IMR-90 (cell line): ENCODE measurements at regions not wholly inside any gene's neighbourhood (a gene's known extent, or its start where the extent isn't known, plus 50 kb on each side); places are given as distances from the start of the nearest gene placed in this dataset.

Source experiments
- ATAC-seq: fragments of 200-7000 bp; cut with Tn5 transposase; 2 replicates; pipeline ENCODE4 v1.9.1; 2020; ENCODE audit warnings: low read depth, mild to moderate bottlenecking, moderate library complexity
- BruUV-seq: library from RNA; stranded (reverse); fragments of 400-500 nt; replicated peaks from 2 replicates; lab custom pipeline; 2021; lab: Mats Ljungman, UMichigan
- CTCF ChIA-PET: fragments of 300-600 bp; formaldehyde crosslinking; extraction: SDS; loops from one replicate; lab custom pipeline; 2021; ENCODE audit warnings: antibody characterized with exemption; lab: Yijun Ruan, JAX
- POLR2A ChIA-PET: fragments of 300-600 bp; sonication (Branson Sonifier 250); formaldehyde crosslinking; loops from one replicate; lab custom pipeline; 2022; ENCODE audit warnings: antibody characterized with exemption; ENCODE audit not compliant: unreplicated experiment; lab: Charles Lee
- DNase-seq: peaks from one replicate; pipeline ENCODE4 v3.0.0; 2013
- H2AFZ ChIP-seq: replicated peaks from 2 replicates; pipeline ENCODE3; 2013; ENCODE audit warnings: low read length, mild to moderate bottlenecking; ENCODE audit not compliant: poor library complexity
- H2AK5ac ChIP-seq: 2 replicates; pipeline ENCODE4 v1.6.1; 2013; ENCODE audit warnings: low read depth, low read length, inconsistent platforms
- H2AK9ac ChIP-seq: replicated peaks from 2 replicates; pipeline ENCODE3; 2013; ENCODE audit warnings: mild to moderate bottlenecking, low read depth, low read length, moderate library complexity; ENCODE audit not compliant: poor library complexity
- H2BK120ac ChIP-seq: 2 replicates; pipeline ENCODE4 v1.6.1; 2013; ENCODE audit warnings: low read depth, low read length, inconsistent platforms
- H2BK15ac ChIP-seq: 3 replicates; pipeline ENCODE4 v1.6.1; 2013; ENCODE audit warnings: low read depth, low read length, inconsistent platforms
- H2BK20ac ChIP-seq: 2 replicates; pipeline ENCODE4 v1.6.1; 2013; ENCODE audit warnings: low read depth, mild to moderate bottlenecking, inconsistent platforms, low read length, moderate library complexity
- H2BK5ac ChIP-seq: 2 replicates; pipeline ENCODE4 v1.6.1; 2013; ENCODE audit warnings: mild to moderate bottlenecking, low read depth, low read length, inconsistent platforms; ENCODE audit not compliant: poor library complexity, severe bottlenecking
- H3K14ac ChIP-seq: replicated peaks from 2 replicates; pipeline ENCODE4 v1.6.1; 2013; ENCODE audit warnings: low read depth, low read length, inconsistent platforms
- H3K18ac ChIP-seq: 2 replicates; pipeline ENCODE4 v1.6.1; 2013; ENCODE audit warnings: low read depth, low read length, control low read depth
- H3K23ac ChIP-seq: 2 replicates; pipeline ENCODE4 v1.6.1; 2013; ENCODE audit warnings: low read depth, low read length, inconsistent platforms
- H3K27ac ChIP-seq: 2 replicates; pipeline ENCODE4 v1.5.1; 2013; ENCODE audit warnings: mild to moderate bottlenecking, control low read depth, low read length; ENCODE audit not compliant: insufficient read depth
- H3K27me3 ChIP-seq: 2 replicates; pipeline ENCODE4 v1.6.1; 2013; ENCODE audit warnings: low read length; ENCODE audit not compliant: control insufficient read depth, insufficient read depth
- H3K36me3 ChIP-seq: 2 replicates; pipeline ENCODE4 v1.6.1; 2013; ENCODE audit warnings: low read length, mixed read lengths; ENCODE audit not compliant: control insufficient read depth, insufficient read depth
- H3K4ac ChIP-seq: 2 replicates; pipeline ENCODE4 v1.6.1; 2013; ENCODE audit warnings: low read depth, low read length, inconsistent platforms
- H3K4me1 ChIP-seq: 2 replicates; pipeline ENCODE4 v1.6.1; 2013; ENCODE audit warnings: low read length, mixed read lengths; ENCODE audit not compliant: control insufficient read depth, insufficient read depth
- H3K4me2 ChIP-seq: 2 replicates; pipeline ENCODE4 v1.6.1; 2013; ENCODE audit warnings: low read depth, mild to moderate bottlenecking, control low read depth, low read length, moderate library complexity
- H3K4me3 ChIP-seq: 2 replicates; pipeline ENCODE4 v1.5.1; 2013; ENCODE audit warnings: low read depth, mild to moderate bottlenecking, control low read depth, low read length, moderate library complexity; ENCODE audit not compliant: insufficient read depth
- H3K56ac ChIP-seq: 2 replicates; pipeline ENCODE4 v1.6.1; 2013; ENCODE audit warnings: low read length, inconsistent platforms; ENCODE audit not compliant: insufficient read depth; ENCODE audit errors: extremely low read depth
- H3K79me1 ChIP-seq, 2 experiments: 2 replicates each; pipeline ENCODE4 v1.6.1; 2013; ENCODE audit warnings: low read length in 2 of 2, inconsistent platforms in 1 of 2, low read depth in 1 of 2
- H3K9ac ChIP-seq: 2 replicates; pipeline ENCODE4 v1.6.1; 2013; ENCODE audit warnings: low read depth, low read length, control low read depth
- H3K9me1 ChIP-seq: 2 replicates; pipeline ENCODE4 v1.6.1; 2013; ENCODE audit warnings: low read length, inconsistent platforms; ENCODE audit not compliant: insufficient read depth
- H3K9me3 ChIP-seq: 2 replicates; pipeline ENCODE4 v1.6.1; 2013; ENCODE audit warnings: low read length; ENCODE audit not compliant: control insufficient read depth, insufficient read depth
- H4K20me1 ChIP-seq: 2 replicates; pipeline ENCODE4 v1.6.1; 2013; ENCODE audit warnings: low read length, inconsistent platforms; ENCODE audit not compliant: insufficient read depth
- H4K5ac ChIP-seq: 2 replicates; pipeline ENCODE4 v1.6.1; 2013; ENCODE audit warnings: mild to moderate bottlenecking, low read depth, low read length, control low read depth
- H4K8ac ChIP-seq, 2 experiments: 2 replicates each; pipeline ENCODE4 v1.6.1; 2013; ENCODE audit warnings: low read depth in 2 of 2, low read length in 2 of 2, control low read depth in 1 of 2, inconsistent platforms in 1 of 2
- H4K91ac ChIP-seq: 2 replicates; pipeline ENCODE4 v1.6.1; 2013; ENCODE audit warnings: low read depth, low read length, inconsistent platforms; ENCODE audit not compliant: insufficient read depth
- BHLHE40 ChIP-seq: fragments of 150-350 bp; IDR thresholded peaks from 2 replicates; pipeline ENCODE4 v1.6.1; 2016; ENCODE audit warnings: mild to moderate bottlenecking, low read depth, low read length
- CEBPB ChIP-seq: IDR thresholded peaks from 2 replicates; pipeline ENCODE4 v1.6.1; 2012; ENCODE audit warnings: low read depth, low read length, improper control_type of control experiment
- CHD1 ChIP-seq: IDR thresholded peaks from 2 replicates; pipeline ENCODE4 v1.6.1; 2012; ENCODE audit warnings: low read depth, low read length, improper control_type of control experiment
- CTCF ChIP-seq: conservative IDR thresholded peaks from 2 replicates; pipeline ENCODE4 v1.5.1; 2012; ENCODE audit warnings: mild to moderate bottlenecking, low read depth, low read length, improper control_type of control experiment
- FOS ChIP-seq: fragments of 150-350 bp; IDR thresholded peaks from 2 replicates; pipeline ENCODE4 v1.6.1; 2016; ENCODE audit warnings: low read depth, low read length
- MAFK ChIP-seq: IDR thresholded peaks from 2 replicates; pipeline ENCODE4 v1.6.1; 2012; ENCODE audit warnings: low read depth, low read length, improper control_type of control experiment
- MAZ ChIP-seq: IDR thresholded peaks from 2 replicates; pipeline ENCODE4 v1.6.1; 2012; ENCODE audit warnings: low read depth, mild to moderate bottlenecking, low read length, improper control_type of control experiment, moderate library complexity, borderline replicate concordance
- NFE2L2 ChIP-seq: fragments of 150-350 bp; IDR thresholded peaks from 2 replicates; pipeline ENCODE4 v1.6.1; 2016; ENCODE audit warnings: low read depth, mild to moderate bottlenecking, low read length
- RAD21 ChIP-seq: IDR thresholded peaks from 2 replicates; pipeline ENCODE4 v1.6.1; 2012; ENCODE audit warnings: low read length, improper control_type of control experiment
- RCOR1 ChIP-seq: IDR thresholded peaks from 2 replicates; pipeline ENCODE4 v1.6.1; 2012; ENCODE audit warnings: mild to moderate bottlenecking, low read length, improper control_type of control experiment; ENCODE audit not compliant: insufficient replicate concordance
- RFX5 ChIP-seq: IDR thresholded peaks from 2 replicates; pipeline ENCODE4 v1.8.0; 2012; ENCODE audit warnings: low read depth, mild to moderate bottlenecking, low read length, moderate library complexity
- SMC3 ChIP-seq: fragments of 150-350 bp; IDR thresholded peaks from 2 replicates; pipeline ENCODE4 v1.6.1; 2016; ENCODE audit warnings: low read depth, mild to moderate bottlenecking, antibody characterized with exemption, low read length, moderate library complexity
- USF2 ChIP-seq: fragments of 150-350 bp; IDR thresholded peaks from 2 replicates; pipeline ENCODE4 v1.6.1; 2017; ENCODE audit warnings: mild to moderate bottlenecking, antibody characterized with exemption, low read length, low read depth
- WGBS, 2 experiments: methylation state at CpG; one replicate each; pipeline versions ENCODE4 v1.1.5 to v1.1.7; 2013; ENCODE audit warnings: missing lambda C conversion rate in 2 of 2; ENCODE audit not compliant: insufficient read length in 1 of 2; ENCODE audit errors: extremely low coverage in 2 of 2; 5-methylcytosine and 5-hydroxymethylcytosine counted together
- dilution Hi-C: fragments of 300-500 bp; cut with HindIII; formaldehyde crosslinking; loops from one replicate; pipeline ENCODE4 v1.14.3; 2018; ENCODE audit warnings: low sequenced_read_pairs; ENCODE audit not compliant: unreplicated experiment
- in situ Hi-C: fragments of 300-500 bp; cut with MboI; formaldehyde crosslinking; loops from 3 replicates; pipeline ENCODE4 v1.14.3; 2019; ENCODE audit warnings: low sequenced_read_pairs, inconsistent platforms, mixed read lengths
- intact Hi-C: fragments of 100-400 bp; cut with micrococcal nuclease; formaldehyde crosslinking; loops from 2 replicates; pipeline ENCODE4 v1.10.0; 2022
- TF ChIP-seq, protein P1 (sequence below): fragments of 150-350 bp; IDR thresholded peaks from 2 replicates; pipeline ENCODE4 v1.6.1; 2016; ENCODE audit warnings: low read depth, mild to moderate bottlenecking, low read length, moderate library complexity, borderline replicate concordance

- H3K14ac ChIP-seq = no peak overlapping the region
- peak overlapping the region; percentile 63 for H2AFZ ChIP-seq
- in situ Hi-C loops (no loop called here), dilution Hi-C loops (no loop called here), intact Hi-C loops (no loop called here)
- no peaks in the 10 kb centered on the region for H3K4me1 ChIP-seq
- no peak overlapping the region for H2BK15ac ChIP-seq
- ATAC-seq (no peak), DNase-seq (no peak)
- no peaks in the 10 kb centered on the region for H3K36me3 ChIP-seq
- no TSS peak for BruUV-seq
- H3K4me3 ChIP-seq = no peak overlapping the region
- H2BK20ac ChIP-seq = no peak overlapping the region
- POLR2A ChIA-PET = no interaction called here
- no peaks in the 10 kb centered on the region for H3K9me3 ChIP-seq
- CTCF ChIA-PET = interaction anchor here (1.0 kb wide), 1 partner anchor 11 kb away, joined by 3 read pairs; no protein-coding TSS in a partner anchor
- H3K4me2 ChIP-seq = no peak overlapping the region
- no peak overlapping the region for H3K56ac ChIP-seq
- H2AK9ac ChIP-seq = no peak overlapping the region
- no peak overlapping the region for H2BK120ac ChIP-seq
- H3K4ac ChIP-seq = no peak overlapping the region
- H2BK5ac ChIP-seq = no peak overlapping the region
- no peak overlapping the region for H4K91ac ChIP-seq
- no peak overlapping the region for H3K9ac ChIP-seq
- 100% methylated on average over 1 of the region's 3 CpGs; no CpG with 5 or more reads in 1 of the 2 experiments for WGBS, 2 experiments
- H3K18ac ChIP-seq = no peak overlapping the region
- TF ChIP-seq CEBPB = no peak
- TF ChIP-seq MAZ = no peak
- no peak for TF ChIP-seq NFE2L2
- TF ChIP-seq FOS = no peak
- no peak for TF ChIP-seq CHD1
- TF ChIP-seq RFX5 = no peak
- TF ChIP-seq RCOR1 = no peak
- no peak for TF ChIP-seq MAFK
- TF ChIP-seq, protein P1, sequence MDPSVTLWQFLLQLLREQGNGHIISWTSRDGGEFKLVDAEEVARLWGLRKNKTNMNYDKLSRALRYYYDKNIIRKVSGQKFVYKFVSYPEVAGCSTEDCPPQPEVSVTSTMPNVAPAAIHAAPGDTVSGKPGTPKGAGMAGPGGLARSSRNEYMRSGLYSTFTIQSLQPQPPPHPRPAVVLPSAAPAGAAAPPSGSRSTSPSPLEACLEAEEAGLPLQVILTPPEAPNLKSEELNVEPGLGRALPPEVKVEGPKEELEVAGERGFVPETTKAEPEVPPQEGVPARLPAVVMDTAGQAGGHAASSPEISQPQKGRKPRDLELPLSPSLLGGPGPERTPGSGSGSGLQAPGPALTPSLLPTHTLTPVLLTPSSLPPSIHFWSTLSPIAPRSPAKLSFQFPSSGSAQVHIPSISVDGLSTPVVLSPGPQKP = no peak
- no peak for TF ChIP-seq SMC3
- no peak for TF ChIP-seq USF2
- TF ChIP-seq RAD21 = no peak
- no peak for TF ChIP-seq CTCF
- no peak for TF ChIP-seq BHLHE40
- H4K20me1 ChIP-seq = no peaks in the 10 kb centered on the region
- no peak overlapping the region for H2AK5ac ChIP-seq
- H3K9me1 ChIP-seq = no peaks in the 10 kb centered on the region
- no peak overlapping the region for H4K8ac ChIP-seq
- no peaks in the 10 kb centered on the region for H3K27me3 ChIP-seq
- H3K79me1 ChIP-seq = no peaks in the 10 kb centered on the region
- no peak overlapping the region for H4K5ac ChIP-seq
- no peak overlapping the region for H3K27ac ChIP-seq
- H3K23ac ChIP-seq = no peak overlapping the region
These were observed 84.7 kb upstream of the NELL2 start for GRCh38 chr12:44960856-44961255.
